Left colon (tissue), 2 donors: ENCODE measurements at regions not wholly inside any gene's neighbourhood (a gene's known extent, or its start where the extent isn't known, plus 50 kb on each side); places are given as distances from the start of the nearest gene placed in this dataset.
"Not testable (repeated sequence)": the region's sequence is repeated elsewhere in the genome, so short reads cannot be mapped to it uniquely, and the experiment has no call there.

Experiments
- ATAC-seq: fragments of 200-7000 bp; cut with Tn5 transposase; one replicate; pipeline ENCODE4 v1.9.1; 2020; ENCODE audit warnings: mild to moderate bottlenecking, moderate library complexity
- DNase-seq, 2 donors: peaks; one replicate each; pipeline ENCODE4 v3.0.0-alpha.2; 2020
- intact Hi-C, 2 donors: fragments of 100-400 bp; cut with DNase I in 1 of 2; cut with micrococcal nuclease in 1 of 2; formaldehyde crosslinking; loops; one replicate each; pipeline versions ENCODE4 v1.11.2 to v1.14.0; 2022; cut with DNase I, micrococcal nuclease
- donor health status: DM: no; HTN: no; CAD: no.
- donor health status: DM: yes; HTN: yes; CAD: no.

GRCh38 chr6:109260701-109261100, 121.6 kb downstream of the CD164 start:
- DNase-seq: no peak
- intact Hi-C loops: no loop called here
- no peak for ATAC-seq

- DNase-seq (no peak), ATAC-seq (no peak)
- intact Hi-C loops: no loop called here
Measured at GRCh38 chr6:109260126-109260525, 122.1 kb downstream of the CD164 start.

- no peak for DNase-seq
- intact Hi-C loops: no loop called here
- ATAC-seq: no peak
Measured at GRCh38 chr6:109258129-109258528, 124.1 kb downstream of the CD164 start.

GRCh38 chr6:109257494-109257893, 124.8 kb downstream of the CD164 start:
- DNase-seq (peak in 1 of 2 donors; percentile 43), ATAC-seq (no peak)
- intact Hi-C loops: no loop called here

- intact Hi-C loops: no loop called here
- DNase-seq (peak in 1 of 2 donors; percentile 24), ATAC-seq (peak; percentile 83)
Measured at GRCh38 chr6:109255946-109256640, 126.2 kb downstream of the CD164 start.

- ATAC-seq: no peak
- intact Hi-C loops: no loop called here
Measured at GRCh38 chr6:109255087-109255486, 127.2 kb downstream of the CD164 start.

GRCh38 chr6:109253366-109253765, 128.9 kb downstream of the CD164 start:
- ATAC-seq (no peak), DNase-seq (no peak)
- intact Hi-C loops: no loop called here

More at GRCh38 chr6:109255087-109255486, 127.2 kb downstream of the CD164 start:
- DNase-seq: no peak

GRCh38 chr6:109252261-109253041, 129.8 kb downstream of the CD164 start:
- intact Hi-C loops: no loop called here
- ATAC-seq (peak; percentile 64), DNase-seq (no peak)

GRCh38 chr6:109251839-109252238, 130.4 kb downstream of the CD164 start:
- intact Hi-C loops: no loop called here
- ATAC-seq (no peak), DNase-seq (no peak)

- intact Hi-C loops, DNase-seq, ATAC-seq: not testable (repeated sequence)
Measured at GRCh38 chr6:109250544-109251156, 131.6 kb downstream of the CD164 start.

- no peak for DNase-seq
- ATAC-seq: no peak
- intact Hi-C loops: no loop called here
Measured at GRCh38 chr6:109243863-109244825, 138.1 kb downstream of the CD164 start.

GRCh38 chr6:109242925-109243324, 139.3 kb downstream of the CD164 start:
- ATAC-seq: no peak
- intact Hi-C loops: no loop called here
- no peak for DNase-seq

GRCh38 chr6:109242029-109242428, 140.2 kb downstream of the CD164 start:
- DNase-seq (no peak), ATAC-seq (no peak)
- intact Hi-C loops: no loop called here

- ATAC-seq: no peak
- DNase-seq: no peak
- intact Hi-C loops: no loop called here
Measured at GRCh38 chr6:109241199-109241598, 141.1 kb downstream of the CD164 start.

- no peak for DNase-seq
- no peak for ATAC-seq
- intact Hi-C loops: no loop called here
Measured at GRCh38 chr6:109240370-109241084, 141.7 kb downstream of the CD164 start.

GRCh38 chr6:109239651-109240321, 142.5 kb downstream of the CD164 start:
- ATAC-seq (peak; percentile 18), DNase-seq (no peak)
- intact Hi-C loops: no loop called here

- DNase-seq: no peak
- intact Hi-C loops: no loop called here
- no peak for ATAC-seq
Measured at GRCh38 chr6:109239160-109239559, 143.1 kb downstream of the CD164 start.

GRCh38 chr6:109238396-109238795, 143.1 kb downstream of the CEP57L1 start:
- DNase-seq: no peak
- intact Hi-C loops: no loop called here
- no peak for ATAC-seq
